Effector memory CD8-positive, alpha-beta T cell (primary cell): ENCODE measurements at regions not wholly inside any gene's neighbourhood (a gene's known extent, or its start where the extent isn't known, plus 50 kb on each side); places are given as distances from the start of the nearest gene placed in this dataset.

Source experiments
- ATAC-seq: fragments of 150-1000 bp; cut with Tn5 transposase; replicated peaks from 2 replicates; pipeline ENCODE4 v1.10.0; 2021; ENCODE audit warnings: mild to moderate bottlenecking, moderate library complexity
- DNase-seq, 3 experiments: peaks; one replicate each; pipeline ENCODE4 v3.0.0; 2021
- H3K27ac Mint-ChIP-seq, 2 donors: one replicate each; pipeline ENCODE4 v1.8.0; 2022; ENCODE audit warnings: mild to moderate bottlenecking in 2 of 2, mixed read lengths in 2 of 2, moderate library complexity in 2 of 2
- H3K27me3 Mint-ChIP-seq, 2 donors: one replicate each; pipeline ENCODE4 v1.8.0; 2022; ENCODE audit warnings: mixed read lengths in 2 of 2
- H3K36me3 Mint-ChIP-seq: one replicate; pipeline ENCODE4 v1.8.0; 2022; ENCODE audit warnings: mild to moderate bottlenecking, moderate library complexity, mixed read lengths; ENCODE audit not compliant: insufficient read depth
- H3K4me1 Mint-ChIP-seq, 2 donors: one replicate each; pipeline ENCODE4 v1.8.0; 2022; ENCODE audit warnings: low read depth in 2 of 2, mixed read lengths in 2 of 2
- H3K4me3 Mint-ChIP-seq, 2 donors: one replicate each; pipeline ENCODE4 v1.8.0; 2022; ENCODE audit warnings: mild to moderate bottlenecking in 2 of 2, mixed read lengths in 2 of 2, moderate library complexity in 2 of 2
- H3K9me3 Mint-ChIP-seq, 2 donors: one replicate each; pipeline ENCODE4 v1.8.0; 2022; ENCODE audit warnings: mixed read lengths in 2 of 2

DNA sequence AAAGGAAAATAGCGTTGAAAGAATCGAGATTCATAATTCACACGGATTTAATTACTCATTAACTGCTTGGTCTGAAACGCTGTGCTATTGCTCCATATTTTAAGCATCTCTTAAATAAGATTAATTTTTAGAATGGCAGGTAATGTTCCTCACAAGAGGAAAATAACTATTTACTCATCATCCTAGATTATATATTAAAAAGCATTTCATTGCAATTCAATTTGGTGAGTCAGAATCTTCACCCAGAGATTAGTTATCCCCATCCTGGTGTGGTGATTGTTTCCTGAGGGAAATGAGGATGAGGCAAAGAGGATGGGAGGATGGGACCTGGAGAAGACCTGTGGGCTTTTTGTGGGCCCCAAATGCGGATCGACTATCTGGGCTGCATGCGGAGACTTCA lies 145.5 kb upstream of the MAP1B start:
- no peak overlapping the region for H3K27ac Mint-ChIP-seq
- H3K36me3 Mint-ChIP-seq = no peaks in the 10 kb centered on the region
- ATAC-seq (no peak), DNase-seq (no peak)
- no peaks in the 10 kb centered on the region for H3K4me1 Mint-ChIP-seq
- H3K4me3 Mint-ChIP-seq = no peak overlapping the region
- H3K9me3 Mint-ChIP-seq = peaks cover 0 to 3% of the 10 kb centered on the region in 2 donors
- H3K27me3 Mint-ChIP-seq = peaks cover 12 to 15% of the 10 kb centered on the region in 2 donors

DNA sequence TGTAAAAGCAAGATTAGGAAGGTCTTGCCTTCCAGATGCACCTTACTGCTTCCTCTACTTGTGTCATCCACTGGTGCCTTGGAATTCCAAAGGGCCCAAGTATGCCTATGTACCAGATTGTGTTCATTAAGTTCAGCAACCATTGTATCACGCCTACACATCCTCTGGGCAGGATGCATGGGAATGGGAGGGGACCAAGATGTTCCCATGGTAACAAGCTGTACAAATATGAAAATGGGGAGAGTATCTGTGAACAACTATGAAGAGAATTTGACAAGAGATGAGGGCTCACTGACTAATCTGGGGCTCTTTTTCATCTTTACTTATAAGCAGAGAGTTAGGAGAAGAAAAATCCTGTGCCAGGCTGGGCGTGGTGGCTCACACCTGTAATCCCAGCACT lies 137.8 kb upstream of the MAP1B start:
- no peak for ATAC-seq
- H3K27ac Mint-ChIP-seq = no peak overlapping the region
- peaks cover 26 to 36% of the 10 kb centered on the region in 2 donors for H3K27me3 Mint-ChIP-seq
- H3K4me3 Mint-ChIP-seq = no peak overlapping the region
- no peaks in the 10 kb centered on the region for H3K36me3 Mint-ChIP-seq
- no peaks in the 10 kb centered on the region for H3K4me1 Mint-ChIP-seq
- no peak for DNase-seq
- peaks cover 0 to 3% of the 10 kb centered on the region in 2 donors for H3K9me3 Mint-ChIP-seq

DNA sequence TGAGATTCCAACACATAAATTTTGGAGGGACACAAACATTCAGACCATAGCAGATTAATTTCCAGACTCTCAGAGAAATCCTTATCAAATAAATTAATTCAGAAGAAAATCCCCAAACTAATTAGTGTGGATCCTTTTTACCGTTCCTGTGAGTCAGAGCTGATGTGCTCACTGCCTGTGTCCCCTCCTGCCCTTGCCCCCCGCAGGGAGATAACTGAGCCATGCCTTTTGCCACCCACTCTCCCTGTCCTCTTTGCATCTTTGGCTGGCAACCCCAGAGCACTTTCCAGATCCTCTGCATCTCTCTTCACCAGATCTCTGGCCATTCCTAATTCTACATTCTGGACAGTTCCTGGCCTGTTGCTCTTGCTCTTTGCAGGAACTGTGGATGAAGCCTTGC lies 135.4 kb upstream of the MAP1B start:
- ATAC-seq = no peak
- no peaks in the 10 kb centered on the region for H3K36me3 Mint-ChIP-seq
- H3K27ac Mint-ChIP-seq = no peak overlapping the region
- no peaks in the 10 kb centered on the region for H3K4me1 Mint-ChIP-seq
- H3K4me3 Mint-ChIP-seq = no peak overlapping the region
- peaks cover 26 to 36% of the 10 kb centered on the region in 2 donors for H3K27me3 Mint-ChIP-seq
- H3K9me3 Mint-ChIP-seq = no peaks in the 10 kb centered on the region
- no peak for DNase-seq

DNA sequence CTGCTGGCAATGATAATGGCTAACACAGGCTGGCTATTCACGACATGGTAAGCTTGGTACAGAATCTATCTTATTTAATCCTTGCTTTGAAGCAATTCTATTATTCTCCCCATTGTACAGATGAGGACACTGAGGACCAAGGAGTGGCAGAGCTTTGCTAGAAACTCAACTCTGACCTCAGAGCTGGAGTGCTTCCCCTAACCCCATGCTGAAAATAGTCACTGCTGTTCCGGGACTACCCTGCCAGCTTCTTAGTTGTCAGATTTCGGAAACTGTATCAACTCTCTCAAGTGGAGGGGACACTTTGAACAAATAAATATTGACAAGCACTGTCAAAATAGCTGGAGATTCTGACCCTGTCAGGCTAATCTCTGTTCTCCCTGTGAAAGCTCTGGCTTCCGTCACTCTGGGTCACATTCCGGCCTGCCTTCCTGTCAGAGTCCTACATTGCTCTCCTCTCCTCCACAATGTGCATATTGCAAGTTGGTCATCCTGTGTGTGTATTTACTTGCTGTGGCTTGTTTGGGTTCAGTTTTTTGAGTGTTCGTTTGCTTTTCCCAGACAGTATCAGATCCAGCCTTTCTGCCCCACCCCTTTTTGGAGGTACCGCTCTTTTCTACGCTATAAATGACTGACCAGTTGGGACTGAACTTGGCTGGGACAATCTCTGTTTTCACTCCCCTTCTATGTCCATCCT lies 134.3 kb upstream of the MAP1B start:
- ATAC-seq (no peak), DNase-seq (no peak)
- Mint-ChIP-seq H3K27me3 (peaks cover 26 to 36% of the 10 kb centered on the region in 2 donors), H3K4me1 (no peaks in the 10 kb centered on the region), H3K4me3 (no peak overlapping the region), H3K27ac (no peak overlapping the region), H3K9me3 (no peaks in the 10 kb centered on the region), H3K36me3 (no peaks in the 10 kb centered on the region)

DNA sequence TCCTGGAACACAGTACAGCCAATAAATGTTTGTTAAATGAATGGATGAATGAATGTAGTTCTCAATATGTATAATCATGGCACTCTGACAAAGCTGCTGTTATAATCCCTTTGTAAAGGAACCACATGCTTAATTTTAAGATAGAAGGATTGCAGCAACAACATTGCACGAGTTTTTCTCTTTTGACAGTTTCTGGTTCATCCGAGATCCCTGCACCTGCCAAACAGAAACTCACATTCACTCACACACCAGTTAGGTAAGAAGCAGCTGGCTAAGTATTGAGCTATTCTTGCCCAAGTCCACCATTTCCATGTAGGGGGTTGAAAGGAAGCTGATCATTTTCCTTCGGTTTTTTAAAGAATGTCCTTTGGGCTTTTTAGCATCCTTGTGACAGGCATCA lies 133.7 kb upstream of the MAP1B start:
- Mint-ChIP-seq H3K36me3 (no peaks in the 10 kb centered on the region), H3K27ac (no peak overlapping the region), H3K9me3 (no peaks in the 10 kb centered on the region)

DNA sequence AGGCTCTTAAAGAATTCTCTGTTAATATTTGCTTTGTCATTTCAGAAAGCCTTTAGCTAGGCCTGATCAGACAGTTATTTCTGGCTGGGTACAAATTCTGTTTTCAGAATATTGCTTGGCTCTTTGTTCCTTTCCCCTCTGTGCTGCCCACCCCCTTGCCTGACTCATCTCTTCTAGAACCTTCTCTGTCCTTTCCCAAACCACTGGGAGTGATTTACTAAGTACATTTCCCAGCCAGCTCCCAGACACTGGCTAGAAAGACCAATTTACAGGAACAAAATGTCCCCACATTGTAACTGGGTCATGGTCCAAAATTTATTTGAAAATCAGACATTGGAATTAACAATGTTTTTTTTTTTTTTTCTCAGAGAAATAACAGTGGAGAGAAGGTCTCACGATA lies 133.1 kb upstream of the MAP1B start:
- H3K27ac Mint-ChIP-seq = no peak overlapping the region
- H3K9me3 Mint-ChIP-seq = no peaks in the 10 kb centered on the region
- no peaks in the 10 kb centered on the region for H3K36me3 Mint-ChIP-seq
- DNase-seq (no peak), ATAC-seq (no peak)
- no peak overlapping the region for H3K4me3 Mint-ChIP-seq
- peaks cover 14 to 30% of the 10 kb centered on the region in 2 donors for H3K27me3 Mint-ChIP-seq
- no peaks in the 10 kb centered on the region for H3K4me1 Mint-ChIP-seq

More for the DNA sequence above, 133.7 kb upstream of the MAP1B start:
- peaks cover 20 to 36% of the 10 kb centered on the region in 2 donors for H3K27me3 Mint-ChIP-seq
- no peak overlapping the region for H3K4me3 Mint-ChIP-seq
- ATAC-seq (no peak), DNase-seq (no peak)
- H3K4me1 Mint-ChIP-seq = no peaks in the 10 kb centered on the region

DNA sequence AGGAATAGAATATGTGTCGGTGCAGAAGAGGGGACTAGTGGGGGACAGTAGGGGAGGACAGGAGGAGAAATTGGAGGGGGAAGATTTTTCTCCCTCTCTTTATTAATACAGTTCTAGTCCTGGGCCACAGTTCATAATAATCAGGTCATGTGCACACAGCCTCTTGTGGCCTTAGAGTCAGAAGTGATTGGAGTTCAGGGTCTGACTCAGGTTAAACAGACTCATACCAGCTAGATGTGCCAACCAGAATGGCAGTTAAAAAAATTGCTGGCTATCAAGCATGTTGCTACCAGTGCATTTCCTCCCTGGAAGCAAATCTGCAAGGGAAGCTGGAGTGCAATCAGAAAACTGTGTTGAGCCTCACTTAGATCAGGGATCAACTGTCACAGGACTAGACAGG lies 132.7 kb upstream of the MAP1B start:
- ATAC-seq = no peak
- Mint-ChIP-seq H3K9me3 (no peaks in the 10 kb centered on the region), H3K27me3 (peaks cover 10 to 25% of the 10 kb centered on the region in 2 donors), H3K4me3 (no peak overlapping the region), H3K27ac (no peak overlapping the region), H3K4me1 (no peaks in the 10 kb centered on the region), H3K36me3 (no peaks in the 10 kb centered on the region)
- DNase-seq = no peak

DNA sequence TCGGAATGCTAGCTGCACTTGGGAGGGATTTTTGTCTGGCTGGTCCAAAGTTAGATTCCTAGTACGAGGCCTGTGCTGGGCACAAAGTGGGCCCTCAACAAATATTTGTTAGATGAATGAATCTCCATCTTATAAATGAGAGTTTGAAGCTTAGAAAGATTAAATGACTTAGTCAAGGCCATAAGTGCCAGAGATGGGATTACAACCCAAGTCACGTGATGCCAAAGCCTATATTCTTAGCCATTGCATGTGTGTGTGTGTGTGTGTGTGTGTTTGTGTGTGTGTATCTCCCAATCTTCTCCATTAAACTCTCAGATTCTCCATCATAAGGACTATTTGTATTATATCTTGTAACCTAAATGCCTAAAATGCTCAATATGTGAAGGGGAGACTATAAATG lies 130.8 kb upstream of the MAP1B start:
- H3K4me1 Mint-ChIP-seq = no peaks in the 10 kb centered on the region
- H3K4me3 Mint-ChIP-seq = no peak overlapping the region
- no peaks in the 10 kb centered on the region for H3K9me3 Mint-ChIP-seq
- H3K27me3 Mint-ChIP-seq = peaks cover 9 to 22% of the 10 kb centered on the region in 2 donors
- DNase-seq (no peak), ATAC-seq (no peak)
- no peaks in the 10 kb centered on the region for H3K36me3 Mint-ChIP-seq
- H3K27ac Mint-ChIP-seq = no peak overlapping the region

DNA sequence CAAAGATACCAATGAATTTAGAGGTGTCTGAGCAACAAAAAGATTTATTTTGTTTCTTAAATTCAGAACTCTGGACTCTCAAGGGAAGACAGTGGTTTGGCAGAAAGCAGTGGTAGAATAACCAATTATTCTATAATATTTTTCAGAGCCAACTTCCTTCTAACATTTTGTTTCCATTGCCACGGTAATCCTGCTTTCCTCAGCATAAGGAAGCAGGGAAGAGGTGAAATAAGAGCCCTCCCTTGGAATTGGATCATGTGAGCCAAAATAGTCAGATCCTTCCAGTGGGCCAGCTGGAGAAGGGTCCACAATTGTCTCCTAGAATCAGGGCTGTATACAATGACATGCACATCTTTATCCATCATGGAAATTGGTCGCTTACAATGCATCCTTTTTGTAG lies 130.0 kb upstream of the MAP1B start:
- Mint-ChIP-seq H3K27ac (no peak overlapping the region), H3K9me3 (no peaks in the 10 kb centered on the region), H3K4me3 (no peak overlapping the region), H3K4me1 (no peaks in the 10 kb centered on the region), H3K27me3 (peaks cover 2 to 15% of the 10 kb centered on the region in 2 donors), H3K36me3 (no peaks in the 10 kb centered on the region)
- ATAC-seq = no peak
- no peak for DNase-seq

DNA sequence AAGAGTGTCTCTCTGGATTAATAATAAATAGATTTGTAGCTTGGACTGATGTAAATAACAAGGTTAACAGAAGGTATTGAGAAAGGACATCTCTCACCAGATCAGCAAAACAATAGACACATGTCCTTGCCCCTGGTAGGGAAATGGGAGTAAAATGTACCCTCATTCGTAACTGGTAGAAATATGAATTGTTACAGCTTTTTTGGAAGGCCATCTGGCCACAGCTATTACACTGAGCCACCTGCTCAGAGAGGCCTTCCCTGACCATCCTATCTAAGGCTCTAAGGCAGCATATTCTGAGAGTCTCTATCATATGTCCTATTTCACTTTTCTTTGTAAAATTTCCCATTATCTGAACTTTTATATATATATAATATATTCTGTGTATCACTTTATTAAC lies 129.1 kb upstream of the MAP1B start:
- Mint-ChIP-seq H3K27ac (no peak overlapping the region), H3K4me1 (no peaks in the 10 kb centered on the region), H3K4me3 (no peak overlapping the region), H3K36me3 (no peaks in the 10 kb centered on the region), H3K27me3 (peaks cover 5 to 11% of the 10 kb centered on the region in 2 donors), H3K9me3 (peaks cover 0 to 4% of the 10 kb centered on the region in 2 donors)
- DNase-seq (no peak), ATAC-seq (no peak)

DNA sequence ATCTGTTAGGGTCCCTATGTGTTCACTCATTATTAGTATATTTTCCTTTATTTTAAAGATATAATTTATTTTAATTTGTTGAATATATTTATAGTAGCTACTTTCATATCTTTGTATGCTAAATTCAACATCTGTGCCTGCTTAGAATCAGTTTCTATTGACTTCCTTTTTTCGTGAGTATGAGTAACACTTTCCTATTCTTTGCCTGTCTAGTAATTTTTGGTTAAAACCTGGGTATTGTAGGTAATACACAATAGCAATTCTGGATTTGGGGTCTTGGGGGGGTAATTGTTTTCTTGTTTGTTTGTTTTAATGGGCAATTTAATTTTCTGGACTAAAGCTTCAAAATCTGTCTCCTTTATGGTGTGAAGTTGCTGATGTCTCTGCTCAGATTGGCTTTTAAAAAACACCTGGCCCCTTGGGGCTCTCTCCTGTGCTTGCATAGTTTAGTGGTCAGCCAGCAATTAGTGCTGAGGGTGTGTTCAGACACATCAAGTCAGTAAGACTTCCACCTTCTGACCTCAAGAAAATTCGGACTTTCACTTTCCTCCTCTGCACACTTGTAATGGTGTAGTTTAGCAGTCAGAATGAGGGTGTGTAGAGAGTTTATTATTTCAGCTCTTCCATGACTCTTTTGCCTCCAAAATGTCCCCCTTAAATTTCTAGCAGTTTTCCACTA lies 124.4 kb upstream of the MAP1B start:
- Mint-ChIP-seq H3K9me3 (peaks cover 0 to 4% of the 10 kb centered on the region in 2 donors), H3K36me3 (no peaks in the 10 kb centered on the region), H3K4me1 (no peaks in the 10 kb centered on the region), H3K27ac (no peak overlapping the region), H3K27me3 (peaks cover 30 to 31% of the 10 kb centered on the region in 2 donors), H3K4me3 (no peak overlapping the region)
- no peak for DNase-seq
- ATAC-seq = no peak

DNA sequence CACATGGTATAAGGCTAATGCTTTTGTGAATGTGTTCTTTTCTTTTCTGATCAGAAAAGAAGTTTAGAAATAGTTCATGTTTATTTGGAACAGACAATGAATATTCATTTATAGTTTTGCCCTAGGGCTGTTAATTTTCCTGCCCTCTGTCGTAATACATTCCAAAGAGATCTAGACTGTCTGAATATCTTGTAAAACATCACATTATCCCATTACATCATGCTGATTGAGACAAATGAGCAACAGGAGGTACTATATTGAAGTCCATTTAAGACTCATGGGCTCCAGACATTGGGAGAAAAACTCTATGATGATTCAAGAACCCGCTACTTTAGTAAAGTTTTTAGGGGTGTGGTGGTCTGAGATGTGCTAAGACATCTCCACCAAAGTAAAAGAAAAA lies 121.2 kb upstream of the MAP1B start:
- H3K36me3 Mint-ChIP-seq = no peaks in the 10 kb centered on the region
- no peak overlapping the region for H3K27ac Mint-ChIP-seq
- DNase-seq (no peak), ATAC-seq (no peak)
- H3K4me1 Mint-ChIP-seq = no peaks in the 10 kb centered on the region
- peaks cover 0 to 4% of the 10 kb centered on the region in 2 donors for H3K9me3 Mint-ChIP-seq
- no peak overlapping the region for H3K4me3 Mint-ChIP-seq
- peaks cover 49 to 50% of the 10 kb centered on the region in 2 donors for H3K27me3 Mint-ChIP-seq

DNA sequence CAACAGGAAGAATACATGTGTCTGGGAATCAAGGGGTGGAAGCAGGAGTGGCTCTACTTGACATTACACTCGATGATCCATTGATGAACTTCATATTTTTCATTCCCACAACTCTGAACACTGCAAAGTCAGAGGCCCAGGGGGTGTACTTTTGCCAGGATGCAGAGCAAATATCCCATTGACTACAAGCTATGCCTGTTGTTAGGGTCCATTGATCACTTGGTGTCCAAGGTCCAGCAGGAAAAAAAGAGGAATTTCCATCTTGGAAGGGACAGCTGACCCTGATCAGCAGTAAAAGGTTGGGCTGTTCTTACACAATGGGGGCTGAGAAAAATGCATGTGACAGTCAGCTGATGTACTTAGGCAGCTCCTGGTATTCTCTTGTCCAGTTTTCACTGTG lies 118.5 kb upstream of the MAP1B start:
- no peak for ATAC-seq
- Mint-ChIP-seq H3K27me3 (peaks cover 39 to 46% of the 10 kb centered on the region in 2 donors), H3K27ac (no peak overlapping the region), H3K4me3 (no peak overlapping the region), H3K36me3 (no peaks in the 10 kb centered on the region), H3K9me3 (no peaks in the 10 kb centered on the region), H3K4me1 (no peaks in the 10 kb centered on the region)
- no peak for DNase-seq

DNA sequence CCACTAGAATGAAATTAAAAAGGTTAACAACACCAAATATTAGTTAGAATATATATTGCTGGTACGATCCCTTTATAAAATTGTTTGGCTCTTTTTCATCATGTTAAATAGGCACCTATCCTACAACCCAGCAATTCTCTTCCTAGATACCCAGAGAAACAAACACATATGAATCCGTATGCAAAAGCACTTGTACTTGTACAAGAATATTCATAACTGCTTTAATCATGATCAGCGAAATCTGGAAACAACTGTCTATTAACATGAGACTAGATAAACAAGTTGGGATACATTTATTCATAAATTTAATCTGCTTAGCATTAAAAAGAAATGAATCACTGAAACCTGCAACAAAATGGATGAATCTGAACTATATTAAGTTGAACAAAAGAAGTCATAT lies 113.7 kb upstream of the MAP1B start:
- Mint-ChIP-seq H3K27me3 (peaks cover 26 to 34% of the 10 kb centered on the region in 2 donors), H3K27ac (no peak overlapping the region), H3K4me1 (no peaks in the 10 kb centered on the region), H3K4me3 (no peak overlapping the region), H3K9me3 (no peaks in the 10 kb centered on the region), H3K36me3 (no peaks in the 10 kb centered on the region)
- ATAC-seq = no peak
- DNase-seq = no peak
